Neural crest cell (in vitro differentiated cells): ENCODE measurements at regions not wholly inside any gene's neighbourhood (a gene's known extent, or its start where the extent isn't known, plus 50 kb on each side); places are given as distances from the start of the nearest gene placed in this dataset.

ENCODE experiments used
- DNase-seq: peaks from one replicate; pipeline ENCODE4 v3.0.0; 2021; ENCODE audit warnings: low read depth, mixed read lengths, low spot score
- H3K27ac Mint-ChIP-seq: one replicate; pipeline ENCODE4 v1.8.0; 2021; ENCODE audit warnings: mild to moderate bottlenecking, mixed read lengths; ENCODE audit not compliant: unreplicated experiment
- H3K27me3 Mint-ChIP-seq: 2 replicates; pipeline ENCODE4 v1.8.0; 2021; ENCODE audit warnings: low read depth, mild to moderate bottlenecking, mixed read lengths
- H3K36me3 Mint-ChIP-seq: 2 replicates; pipeline ENCODE4 v1.8.0; 2021; ENCODE audit warnings: low read depth, mild to moderate bottlenecking, mixed read lengths
- H3K4me1 Mint-ChIP-seq: 2 replicates; pipeline ENCODE4 v1.8.0; 2021; ENCODE audit warnings: mixed read lengths
- H3K4me3 Mint-ChIP-seq: one replicate; pipeline ENCODE4 v1.8.0; 2021; ENCODE audit warnings: mild to moderate bottlenecking, mixed read lengths
- H3K9me3 Mint-ChIP-seq: 2 replicates; pipeline ENCODE4 v1.8.0; 2021; ENCODE audit warnings: mixed read lengths
- CTCF ChIP-seq: fragments of 200-600 bp; sonication (generic); conservative IDR thresholded peaks from 2 replicates; pipeline ENCODE4 v1.5.0; 2021; ENCODE audit warnings: antibody characterized with exemption, mild to moderate bottlenecking

DNA sequence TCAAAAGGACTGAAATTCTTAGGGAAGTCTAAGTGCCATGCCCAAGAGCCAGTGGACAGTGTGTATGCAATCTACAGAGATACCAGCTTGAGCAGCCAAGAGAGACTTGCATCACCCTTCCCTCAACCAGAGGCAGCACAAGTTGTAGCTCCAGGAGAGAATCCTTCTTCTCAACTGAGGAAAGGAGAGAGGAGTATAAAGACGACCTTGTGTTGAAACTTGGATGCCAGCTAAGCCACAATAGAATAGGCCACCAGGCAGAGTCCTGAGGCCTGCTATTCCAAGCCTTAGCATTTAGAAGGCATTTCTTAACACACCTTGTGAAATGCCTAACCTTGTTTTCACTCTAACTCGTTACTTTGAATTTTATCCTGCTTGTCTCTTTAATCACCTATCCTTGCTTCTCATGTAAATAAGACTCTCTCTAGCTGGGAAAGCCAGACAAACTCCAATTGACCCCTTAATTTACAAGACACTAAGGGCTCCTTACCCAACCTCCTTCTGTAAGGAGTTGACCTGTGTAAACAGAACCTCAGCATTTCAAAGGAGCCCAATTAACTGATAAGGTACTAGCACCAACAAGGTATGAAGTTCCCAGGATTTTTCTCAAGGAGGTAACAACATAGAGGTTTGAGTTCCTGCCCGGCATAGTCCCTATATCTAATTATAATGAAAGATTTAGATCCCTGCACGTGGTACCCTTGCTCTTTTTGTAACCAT, 738.8 kb downstream of the AMY1C start:
- H3K27ac Mint-ChIP-seq = no peak overlapping the region
- H3K9me3 Mint-ChIP-seq = peaks cover 2% of the 10 kb centered on the region
- H3K27me3 Mint-ChIP-seq = no peaks in the 10 kb centered on the region
- no peak for TF ChIP-seq CTCF
- H3K36me3 Mint-ChIP-seq = no peaks in the 10 kb centered on the region
- no peak overlapping the region for H3K4me3 Mint-ChIP-seq
- H3K4me1 Mint-ChIP-seq = no peaks in the 10 kb centered on the region
- DNase-seq = no peak

- no peaks in the 10 kb centered on the region for H3K27me3 Mint-ChIP-seq
- H3K27ac Mint-ChIP-seq = no peak overlapping the region
- no peak overlapping the region for H3K4me3 Mint-ChIP-seq
- no peaks in the 10 kb centered on the region for H3K9me3 Mint-ChIP-seq
- no peaks in the 10 kb centered on the region for H3K36me3 Mint-ChIP-seq
- TF ChIP-seq CTCF = no peak
- no peaks in the 10 kb centered on the region for H3K4me1 Mint-ChIP-seq
- DNase-seq = no peak
Observed at GRCh38 chr1:104526158-104526795, 776.6 kb downstream of the AMY1C start.

DNA sequence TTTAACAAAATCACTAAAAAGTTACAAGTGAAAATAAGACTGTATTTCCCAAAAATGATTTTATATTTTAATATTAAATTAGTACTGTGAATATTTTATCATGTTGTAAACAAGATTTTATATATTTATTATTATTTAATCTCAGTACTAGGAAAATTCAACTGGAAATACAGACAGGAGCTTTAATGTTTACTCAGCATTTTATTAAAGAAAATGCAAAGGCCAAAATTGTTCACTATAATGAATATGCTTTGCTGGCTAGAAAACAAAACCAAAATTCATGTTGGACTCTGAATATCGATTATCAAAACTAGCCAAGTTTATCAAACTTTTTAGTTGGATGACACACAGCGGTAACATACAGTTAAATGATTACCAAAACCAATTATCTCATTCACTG, 782.3 kb downstream of the AMY1C start:
- H3K27ac Mint-ChIP-seq = no peak overlapping the region
- H3K4me3 Mint-ChIP-seq = no peak overlapping the region
- peaks cover 2% of the 10 kb centered on the region for H3K9me3 Mint-ChIP-seq
- no peaks in the 10 kb centered on the region for H3K4me1 Mint-ChIP-seq
- no peak for TF ChIP-seq CTCF
- DNase-seq = no peak
- H3K27me3 Mint-ChIP-seq = no peaks in the 10 kb centered on the region
- no peaks in the 10 kb centered on the region for H3K36me3 Mint-ChIP-seq

- no peak for DNase-seq
- Mint-ChIP-seq H3K4me3 (no peak overlapping the region), H3K4me1 (no peaks in the 10 kb centered on the region), H3K27me3 (no peaks in the 10 kb centered on the region), H3K27ac (no peak overlapping the region), H3K9me3 (peaks cover under 1% of the 10 kb centered on the region), H3K36me3 (no peaks in the 10 kb centered on the region)
- TF ChIP-seq CTCF = no peak
Observed at GRCh38 chr1:104574620-104575019, 824.9 kb downstream of the AMY1C start.

- Mint-ChIP-seq H3K4me3 (no peak overlapping the region), H3K36me3 (peaks cover 4% of the 10 kb centered on the region), H3K27me3 (no peaks in the 10 kb centered on the region), H3K27ac (no peak overlapping the region), H3K9me3 (peaks cover 5% of the 10 kb centered on the region), H3K4me1 (no peaks in the 10 kb centered on the region)
- DNase-seq = no peak
- no peak for TF ChIP-seq CTCF
Observed at GRCh38 chr1:104592926-104593325, 843.2 kb downstream of the AMY1C start.
